Tibial nerve (tissue), 3 donors: ENCODE measurements at regions not wholly inside any gene's neighbourhood (a gene's known extent, or its start where the extent isn't known, plus 50 kb on each side); places are given as distances from the start of the nearest gene placed in this dataset.

Source experiments
- POLR2A ChIP-seq, 2 donors: fragments of 450-650 bp; IDR thresholded peaks; one replicate each; pipeline ENCODE4 v1.6.1; 2017; ENCODE audit warnings: antibody characterized with exemption in 2 of 2, mild to moderate bottlenecking in 2 of 2, moderate library complexity in 2 of 2
- TF ChIP-seq, protein P1 (sequence below), 5 experiments: fragments of 200-600 bp in 3 of 5; fragments of 450-650 bp in 2 of 5; sonication (generic) in 3 of 5; IDR thresholded peaks; one replicate each; pipeline ENCODE4 v1.5.1; 2016 to 2019; ENCODE audit warnings: antibody characterized with exemption in 5 of 5, mild to moderate bottlenecking in 3 of 5, moderate library complexity in 2 of 5

DNA sequence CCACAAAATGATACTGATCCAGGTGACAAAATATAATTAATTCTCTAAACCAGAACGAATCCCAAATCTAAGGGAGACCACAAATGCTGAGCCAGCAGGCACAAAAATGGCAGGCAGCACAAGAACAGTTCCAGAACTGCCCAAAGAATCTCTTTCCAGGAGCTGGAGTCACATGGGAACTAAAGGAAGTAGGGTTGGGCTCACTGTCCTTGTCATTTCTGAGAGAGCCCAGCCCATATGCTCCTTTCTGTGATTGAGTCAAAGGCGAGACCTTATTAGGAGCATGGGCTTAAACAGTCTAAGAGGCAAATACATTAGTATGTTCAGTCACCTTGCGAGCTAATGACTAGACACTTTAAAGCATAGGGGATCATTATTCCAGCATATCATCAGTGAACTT lies 327.6 kb upstream of the ARID1B start:
- TF ChIP-seq, protein P1, sequence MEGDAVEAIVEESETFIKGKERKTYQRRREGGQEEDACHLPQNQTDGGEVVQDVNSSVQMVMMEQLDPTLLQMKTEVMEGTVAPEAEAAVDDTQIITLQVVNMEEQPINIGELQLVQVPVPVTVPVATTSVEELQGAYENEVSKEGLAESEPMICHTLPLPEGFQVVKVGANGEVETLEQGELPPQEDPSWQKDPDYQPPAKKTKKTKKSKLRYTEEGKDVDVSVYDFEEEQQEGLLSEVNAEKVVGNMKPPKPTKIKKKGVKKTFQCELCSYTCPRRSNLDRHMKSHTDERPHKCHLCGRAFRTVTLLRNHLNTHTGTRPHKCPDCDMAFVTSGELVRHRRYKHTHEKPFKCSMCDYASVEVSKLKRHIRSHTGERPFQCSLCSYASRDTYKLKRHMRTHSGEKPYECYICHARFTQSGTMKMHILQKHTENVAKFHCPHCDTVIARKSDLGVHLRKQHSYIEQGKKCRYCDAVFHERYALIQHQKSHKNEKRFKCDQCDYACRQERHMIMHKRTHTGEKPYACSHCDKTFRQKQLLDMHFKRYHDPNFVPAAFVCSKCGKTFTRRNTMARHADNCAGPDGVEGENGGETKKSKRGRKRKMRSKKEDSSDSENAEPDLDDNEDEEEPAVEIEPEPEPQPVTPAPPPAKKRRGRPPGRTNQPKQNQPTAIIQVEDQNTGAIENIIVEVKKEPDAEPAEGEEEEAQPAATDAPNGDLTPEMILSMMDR (IDR thresholded peaks at IDR 0.05): no peak
- no peak for TF ChIP-seq POLR2A (IDR thresholded peaks at IDR 0.05)
